GM10266 (cell line): ENCODE measurements at regions not wholly inside any gene's neighbourhood (a gene's known extent, or its start where the extent isn't known, plus 50 kb on each side); places are given as distances from the start of the nearest gene placed in this dataset.

Experiments used
- DNase-seq: peaks from one replicate; pipeline ENCODE4 v3.0.0; 2012; ENCODE audit errors: extremely low spot score
- CTCF ChIP-seq: IDR thresholded peaks from 2 replicates; pipeline ENCODE4 v1.5.1; 2012; ENCODE audit warnings: mild to moderate bottlenecking, low read depth; ENCODE audit not compliant: control insufficient read depth, insufficient read depth; ENCODE audit errors: missing control alignments

GRCh38 chr4:181588733-181589302 lies 654.4 kb upstream of the TENM3 start:
- DNase-seq, result no peak
- no peak for TF ChIP-seq CTCF

- TF ChIP-seq CTCF, result no peak
- no peak for DNase-seq
These were observed 650.9 kb upstream of the TENM3 start for GRCh38 chr4:181592221-181592745.

- DNase-seq, result no peak
- TF ChIP-seq CTCF, result no peak
These were observed 649.5 kb upstream of the TENM3 start for GRCh38 chr4:181593703-181594102.

- no peak for TF ChIP-seq CTCF
- DNase-seq, result no peak
These were observed 649.0 kb upstream of the TENM3 start for GRCh38 chr4:181594188-181594587.

- no peak for TF ChIP-seq CTCF
- DNase-seq, result no peak
These were observed 647.5 kb upstream of the TENM3 start for GRCh38 chr4:181595716-181596115.

- DNase-seq, result no peak
- TF ChIP-seq CTCF, result no peak
These were observed 645.4 kb upstream of the TENM3 start for GRCh38 chr4:181597766-181598165.

GRCh38 chr4:181599134-181599533 lies 644.1 kb upstream of the TENM3 start:
- DNase-seq, result no peak

More at GRCh38 chr4:181599134-181599533, 644.1 kb upstream of the TENM3 start:
- no peak for TF ChIP-seq CTCF
